Naive B cell (primary cell): ENCODE measurements at regions not wholly inside any gene's neighbourhood (a gene's known extent, or its start where the extent isn't known, plus 50 kb on each side); places are given as distances from the start of the nearest gene placed in this dataset.

Source experiments
- ATAC-seq, 2 donors: fragments of 150-1000 bp; cut with Tn5 transposase; 2 replicates each; pipeline ENCODE4 v1.10.0; 2021; ENCODE audit warnings: low read depth in 2 of 2, mild to moderate bottlenecking in 2 of 2, moderate library complexity in 2 of 2
- DNase-seq: peaks from one replicate; pipeline ENCODE4 v3.0.0; 2022
- H3K27ac Mint-ChIP-seq, 6 donors: one replicate each; pipeline ENCODE4 v1.8.0; 2020 to 2022; ENCODE audit warnings: mild to moderate bottlenecking in 6 of 6, mixed read lengths in 6 of 6, moderate library complexity in 5 of 6, inconsistent platforms in 2 of 6
- H3K27me3 Mint-ChIP-seq, 3 donors: one replicate each; pipeline ENCODE4 v1.8.0; 2021 to 2022; ENCODE audit warnings: mixed read lengths in 3 of 3, mild to moderate bottlenecking in 1 of 3
- H3K36me3 Mint-ChIP-seq, 2 donors: one replicate each; pipeline ENCODE4 v1.8.0; 2020 to 2022; ENCODE audit warnings: mixed read lengths in 2 of 2, inconsistent platforms in 1 of 2, mild to moderate bottlenecking in 1 of 2
- H3K4me1 Mint-ChIP-seq, 3 donors: one replicate each; pipeline ENCODE4 v1.8.0; 2020 to 2022; ENCODE audit warnings: mixed read lengths in 3 of 3, inconsistent platforms in 1 of 3, mild to moderate bottlenecking in 1 of 3, moderate library complexity in 1 of 3
- H3K4me3 Mint-ChIP-seq, 8 donors: one replicate each; pipeline ENCODE4 v1.8.0; 2020 to 2022; ENCODE audit warnings: mild to moderate bottlenecking in 8 of 8, mixed read lengths in 8 of 8, moderate library complexity in 8 of 8, inconsistent platforms in 2 of 8
- H3K9me3 Mint-ChIP-seq, 7 donors: one replicate each; pipeline ENCODE4 v1.8.0; 2020 to 2022; ENCODE audit warnings: mixed read lengths in 7 of 7, mild to moderate bottlenecking in 5 of 7, inconsistent platforms in 2 of 7, moderate library complexity in 1 of 7

DNA sequence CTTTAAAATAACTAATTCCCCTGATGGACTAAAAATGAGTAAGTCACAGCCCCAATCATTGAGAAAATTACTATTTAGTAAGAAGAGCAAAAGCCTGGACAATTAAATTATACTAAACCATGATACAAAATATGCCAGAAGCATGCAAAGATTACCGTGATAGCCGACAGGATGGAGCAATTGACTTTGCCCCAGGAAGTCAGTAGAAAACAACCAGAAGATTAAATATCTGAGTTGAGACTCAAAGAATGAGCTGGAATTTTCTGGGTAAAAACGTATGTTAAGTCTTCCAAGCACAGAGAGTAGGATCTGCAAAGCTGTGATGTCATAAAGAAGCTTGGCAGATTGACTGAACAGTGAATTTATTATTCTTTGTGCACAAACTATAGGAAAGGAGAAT lies 816.1 kb upstream of the TENM3 start:
- Mint-ChIP-seq H3K27ac (no peak overlapping the region), H3K9me3 (peaks cover 0 to 18% (median 5%) of the 10 kb centered on the region in 7 donors), H3K27me3 (no peaks in the 10 kb centered on the region), H3K36me3 (no peaks in the 10 kb centered on the region), H3K4me1 (no peaks in the 10 kb centered on the region), H3K4me3 (no peak overlapping the region)
- ATAC-seq (no peak), DNase-seq (no peak)

DNA sequence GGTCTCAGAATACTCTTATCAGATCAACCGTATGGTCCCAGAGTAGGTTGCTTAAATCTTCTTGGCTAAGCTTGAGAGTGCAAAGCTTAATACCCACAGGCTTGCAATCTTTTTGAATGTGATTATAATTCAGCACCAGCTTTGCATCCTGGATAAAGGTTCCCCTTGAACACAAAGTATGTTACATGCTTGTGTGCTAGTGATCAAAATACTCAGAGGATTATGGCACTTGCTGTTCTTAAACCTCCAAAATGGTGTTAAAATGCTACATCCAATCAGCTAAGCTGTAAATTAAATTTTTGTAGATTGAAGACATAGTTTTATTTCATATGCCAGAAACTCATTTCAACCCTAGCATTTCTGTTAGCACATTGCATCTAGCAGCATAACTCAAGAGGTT lies 812.2 kb upstream of the TENM3 start:
- DNase-seq (no peak), ATAC-seq (no peak)
- Mint-ChIP-seq H3K4me3 (no peak overlapping the region), H3K4me1 (no peaks in the 10 kb centered on the region), H3K27ac (no peak overlapping the region), H3K36me3 (no peaks in the 10 kb centered on the region), H3K9me3 (peaks cover 0 to 10% (median 0%) of the 10 kb centered on the region in 7 donors), H3K27me3 (no peaks in the 10 kb centered on the region)

DNA sequence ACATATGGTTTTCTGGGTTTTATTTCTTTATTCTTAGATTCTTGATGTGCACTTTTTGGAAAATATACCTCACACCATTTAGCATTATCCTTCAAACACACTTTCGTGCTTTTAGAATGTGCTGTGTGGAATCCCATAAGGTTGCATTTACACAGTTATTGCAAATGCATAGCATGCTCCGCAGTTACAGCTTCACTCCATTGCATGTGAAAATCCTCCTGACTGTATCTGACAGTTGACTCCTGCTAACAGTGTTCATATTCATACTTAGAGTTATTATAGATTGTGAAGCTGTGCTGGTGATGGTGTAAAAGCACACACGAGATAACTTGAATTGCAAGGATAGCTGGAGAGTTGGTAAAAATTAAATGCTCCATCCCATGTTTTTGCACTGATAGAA lies 811.5 kb upstream of the TENM3 start:
- DNase-seq (no peak), ATAC-seq (no peak)
- H3K4me1 Mint-ChIP-seq = no peaks in the 10 kb centered on the region
- peaks cover 0 to 10% (median 0%) of the 10 kb centered on the region in 7 donors for H3K9me3 Mint-ChIP-seq
- no peak overlapping the region for H3K27ac Mint-ChIP-seq
- no peak overlapping the region for H3K4me3 Mint-ChIP-seq
- H3K36me3 Mint-ChIP-seq = no peaks in the 10 kb centered on the region
- H3K27me3 Mint-ChIP-seq = no peaks in the 10 kb centered on the region

DNA sequence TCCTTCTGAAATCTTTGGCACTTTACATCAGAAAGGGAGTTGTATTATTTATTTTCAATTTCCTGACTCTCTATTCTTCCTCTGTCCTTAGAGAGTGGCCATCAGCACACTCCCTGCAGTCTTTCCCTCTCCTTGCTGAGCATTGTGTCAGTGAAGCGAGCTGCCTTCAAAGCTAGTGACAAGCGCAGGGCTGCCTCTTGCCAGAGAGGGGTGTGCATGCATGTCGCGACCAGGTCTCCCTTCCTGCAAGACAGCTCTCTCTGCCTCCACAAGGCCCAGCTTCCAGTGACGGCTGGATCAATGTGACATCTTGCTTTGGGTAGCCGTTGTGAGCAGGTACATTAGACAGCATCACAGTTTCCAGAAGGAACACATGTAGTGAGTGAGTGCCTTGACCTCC lies 810.9 kb upstream of the TENM3 start:
- no peak for DNase-seq
- no peak overlapping the region for H3K4me3 Mint-ChIP-seq
- peaks cover 0 to 10% (median 0%) of the 10 kb centered on the region in 7 donors for H3K9me3 Mint-ChIP-seq
- ATAC-seq = no peak
- no peaks in the 10 kb centered on the region for H3K4me1 Mint-ChIP-seq
- no peaks in the 10 kb centered on the region for H3K27me3 Mint-ChIP-seq
- no peak overlapping the region for H3K27ac Mint-ChIP-seq
- H3K36me3 Mint-ChIP-seq = no peaks in the 10 kb centered on the region

DNA sequence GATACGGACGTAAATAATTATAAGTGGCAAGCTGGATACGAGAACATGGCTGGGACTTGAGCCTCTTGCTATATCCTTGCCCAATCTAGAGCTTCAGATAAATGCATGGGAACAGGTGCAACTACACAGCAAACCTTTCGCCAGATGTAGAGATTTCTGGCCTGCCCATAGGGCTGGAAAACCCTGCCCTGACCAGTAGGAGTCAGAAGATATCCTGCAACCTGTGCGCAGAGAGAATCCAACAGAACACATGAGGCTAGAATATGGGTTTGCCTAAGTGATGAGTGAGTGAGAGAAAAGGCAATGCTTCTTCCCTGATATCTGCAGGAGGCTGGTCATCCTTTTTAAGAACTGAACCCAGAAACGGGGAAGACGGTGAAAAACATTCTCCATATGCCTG lies 805.3 kb upstream of the TENM3 start:
- Mint-ChIP-seq H3K4me3 (no peak overlapping the region), H3K4me1 (no peaks in the 10 kb centered on the region), H3K36me3 (no peaks in the 10 kb centered on the region), H3K27me3 (no peaks in the 10 kb centered on the region), H3K9me3 (peaks cover 0 to 9% (median 0%) of the 10 kb centered on the region in 7 donors), H3K27ac (no peak overlapping the region)
- no peak for DNase-seq
- ATAC-seq = no peak

DNA sequence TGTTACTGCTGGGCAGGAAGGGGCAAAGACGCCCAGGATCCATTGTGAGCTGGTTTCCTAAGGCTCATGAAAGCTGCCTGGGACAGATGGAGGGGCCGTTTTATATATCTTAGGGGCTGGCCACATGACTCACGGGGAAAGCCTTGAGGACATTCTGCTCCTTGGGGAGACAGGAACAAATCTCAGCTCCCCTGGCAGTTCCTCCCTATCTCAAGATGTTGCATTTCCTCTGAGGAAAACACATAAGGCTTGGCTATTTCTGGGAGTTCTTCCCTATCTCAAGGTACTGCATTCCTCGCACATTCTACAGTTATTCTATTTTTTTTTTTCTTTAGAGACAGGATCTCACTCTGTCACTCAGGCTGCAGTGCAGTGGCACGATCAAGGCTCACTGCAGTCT lies 804.6 kb upstream of the TENM3 start:
- H3K27ac Mint-ChIP-seq = no peak overlapping the region
- ATAC-seq (no peak), DNase-seq (no peak)
- H3K27me3 Mint-ChIP-seq = no peaks in the 10 kb centered on the region
- peak overlapping the region in 1 of 8 donors; percentile 42 for H3K4me3 Mint-ChIP-seq
- no peaks in the 10 kb centered on the region for H3K4me1 Mint-ChIP-seq
- H3K36me3 Mint-ChIP-seq = no peaks in the 10 kb centered on the region
- peaks cover 0 to 9% (median 0%) of the 10 kb centered on the region in 7 donors for H3K9me3 Mint-ChIP-seq

DNA sequence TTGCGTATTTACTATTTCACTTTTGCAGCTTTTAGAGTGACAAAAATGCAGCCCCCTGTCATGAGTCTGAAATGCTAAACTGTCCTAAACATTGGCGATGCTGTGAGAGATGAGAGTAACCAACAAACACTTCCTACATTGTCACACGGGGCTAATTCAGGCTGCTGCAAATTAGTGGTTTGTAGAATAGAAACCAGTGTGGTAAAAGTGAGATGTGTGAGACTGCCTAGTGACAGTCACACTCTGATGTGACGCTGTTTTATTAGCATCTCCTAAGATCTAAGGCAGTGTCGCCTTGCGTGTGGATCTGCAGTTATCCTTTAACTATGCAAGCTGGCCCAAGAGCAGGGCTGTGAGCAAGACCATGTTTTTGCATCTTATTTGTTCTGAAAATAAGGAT lies 800.2 kb upstream of the TENM3 start:
- Mint-ChIP-seq H3K4me1 (no peaks in the 10 kb centered on the region), H3K27me3 (no peaks in the 10 kb centered on the region), H3K27ac (peak overlapping the region in 1 of 6 donors; percentile 44), H3K36me3 (no peaks in the 10 kb centered on the region), H3K4me3 (no peak overlapping the region), H3K9me3 (no peaks in the 10 kb centered on the region)
- ATAC-seq = no peak
- no peak for DNase-seq

DNA sequence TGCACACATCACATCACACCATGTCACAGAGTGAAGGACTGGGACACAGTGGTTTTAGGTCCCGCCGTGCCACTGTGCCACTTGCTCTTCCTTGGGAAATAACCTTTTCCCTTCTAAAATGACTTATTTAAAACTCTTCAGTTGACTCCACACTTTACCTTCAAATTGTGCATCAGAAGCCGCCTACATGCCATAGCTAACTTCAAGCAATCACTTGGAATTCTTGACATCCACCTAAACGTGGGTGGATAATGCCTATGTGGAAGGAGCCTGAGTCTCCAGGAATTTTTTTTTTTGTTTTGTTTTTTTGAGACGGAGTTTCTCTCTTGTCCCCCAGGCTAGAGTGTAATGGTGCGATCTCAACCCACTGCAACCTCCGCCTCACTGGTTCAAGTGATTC lies 777.4 kb upstream of the TENM3 start:
- Mint-ChIP-seq H3K4me1 (no peaks in the 10 kb centered on the region), H3K27ac (no peak overlapping the region), H3K36me3 (no peaks in the 10 kb centered on the region), H3K4me3 (no peak overlapping the region), H3K27me3 (no peaks in the 10 kb centered on the region), H3K9me3 (peaks cover 0 to 12% (median 4%) of the 10 kb centered on the region in 7 donors)
- DNase-seq (no peak), ATAC-seq (no peak)

DNA sequence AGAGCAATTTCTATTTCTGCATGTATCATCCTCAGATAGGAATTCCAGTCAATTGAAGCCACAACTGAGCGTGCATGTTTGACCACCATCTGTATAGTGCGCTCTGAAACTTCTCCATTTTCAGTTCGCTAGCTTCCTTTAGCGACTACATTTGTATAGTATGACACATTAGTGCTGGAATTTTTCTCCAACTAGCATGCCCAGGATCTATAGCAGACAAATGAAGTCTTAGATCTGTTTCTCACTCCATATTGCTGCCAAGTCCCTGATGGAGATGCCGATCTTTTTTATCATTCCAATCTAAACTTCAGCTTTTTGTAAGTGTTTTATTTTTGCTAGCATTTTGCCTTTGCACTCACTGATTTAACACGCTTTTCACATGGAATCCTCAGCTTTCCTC lies 774.8 kb upstream of the TENM3 start:
- H3K4me1 Mint-ChIP-seq = no peaks in the 10 kb centered on the region
- peaks cover 0 to 8% (median 2%) of the 10 kb centered on the region in 7 donors for H3K9me3 Mint-ChIP-seq
- no peaks in the 10 kb centered on the region for H3K27me3 Mint-ChIP-seq
- no peak overlapping the region for H3K27ac Mint-ChIP-seq
- H3K4me3 Mint-ChIP-seq = no peak overlapping the region
- ATAC-seq (no peak), DNase-seq (no peak)
- H3K36me3 Mint-ChIP-seq = no peaks in the 10 kb centered on the region

DNA sequence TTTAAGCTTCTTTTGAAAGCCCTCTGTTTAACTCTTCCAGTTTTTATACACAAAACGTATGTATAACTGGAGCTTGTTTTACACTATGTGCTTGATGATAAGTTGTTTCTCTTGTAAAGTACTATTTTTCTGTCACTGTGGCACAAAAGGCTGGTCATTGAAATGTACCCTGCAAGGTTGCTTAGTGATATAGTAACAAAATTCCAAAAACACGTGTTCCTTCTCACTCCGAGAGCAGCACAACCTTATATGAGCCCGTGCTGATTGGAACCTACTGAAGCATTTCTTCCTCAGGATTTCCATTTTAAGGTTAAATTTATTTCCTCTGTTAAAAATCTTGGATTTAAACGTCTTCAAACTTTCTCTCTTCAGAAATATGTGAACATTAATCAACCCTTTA lies 772.9 kb upstream of the TENM3 start:
- H3K27me3 Mint-ChIP-seq = no peaks in the 10 kb centered on the region
- H3K27ac Mint-ChIP-seq = no peak overlapping the region
- DNase-seq = no peak
- ATAC-seq = no peak
- peaks cover 0 to 3% (median 0%) of the 10 kb centered on the region in 7 donors for H3K9me3 Mint-ChIP-seq
- H3K36me3 Mint-ChIP-seq = no peaks in the 10 kb centered on the region
- no peaks in the 10 kb centered on the region for H3K4me1 Mint-ChIP-seq
- H3K4me3 Mint-ChIP-seq = no peak overlapping the region

DNA sequence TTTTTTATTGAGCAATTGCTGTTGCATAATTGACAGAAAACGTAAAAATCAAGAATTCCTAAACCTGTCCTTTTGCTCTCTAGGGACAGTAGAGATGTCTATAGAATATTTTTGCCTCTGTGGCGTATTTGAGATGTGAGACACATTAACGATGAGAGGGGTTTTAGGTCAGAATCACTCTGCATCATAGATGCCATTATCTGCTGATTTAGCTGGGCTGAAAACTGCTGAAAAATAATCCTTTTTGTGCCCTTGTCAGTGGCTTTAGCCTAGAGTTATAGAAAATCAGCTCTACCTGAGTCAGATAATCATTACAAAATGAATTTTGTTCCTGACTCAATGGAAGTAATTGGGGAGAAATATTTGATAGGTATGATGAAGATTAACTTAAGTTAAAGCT lies 767.8 kb upstream of the TENM3 start:
- Mint-ChIP-seq H3K9me3 (peaks cover 0 to 3% (median 0%) of the 10 kb centered on the region in 7 donors), H3K4me3 (no peak overlapping the region), H3K27ac (no peak overlapping the region), H3K36me3 (no peaks in the 10 kb centered on the region), H3K27me3 (no peaks in the 10 kb centered on the region), H3K4me1 (no peaks in the 10 kb centered on the region)
- ATAC-seq = no peak
- DNase-seq = no peak

DNA sequence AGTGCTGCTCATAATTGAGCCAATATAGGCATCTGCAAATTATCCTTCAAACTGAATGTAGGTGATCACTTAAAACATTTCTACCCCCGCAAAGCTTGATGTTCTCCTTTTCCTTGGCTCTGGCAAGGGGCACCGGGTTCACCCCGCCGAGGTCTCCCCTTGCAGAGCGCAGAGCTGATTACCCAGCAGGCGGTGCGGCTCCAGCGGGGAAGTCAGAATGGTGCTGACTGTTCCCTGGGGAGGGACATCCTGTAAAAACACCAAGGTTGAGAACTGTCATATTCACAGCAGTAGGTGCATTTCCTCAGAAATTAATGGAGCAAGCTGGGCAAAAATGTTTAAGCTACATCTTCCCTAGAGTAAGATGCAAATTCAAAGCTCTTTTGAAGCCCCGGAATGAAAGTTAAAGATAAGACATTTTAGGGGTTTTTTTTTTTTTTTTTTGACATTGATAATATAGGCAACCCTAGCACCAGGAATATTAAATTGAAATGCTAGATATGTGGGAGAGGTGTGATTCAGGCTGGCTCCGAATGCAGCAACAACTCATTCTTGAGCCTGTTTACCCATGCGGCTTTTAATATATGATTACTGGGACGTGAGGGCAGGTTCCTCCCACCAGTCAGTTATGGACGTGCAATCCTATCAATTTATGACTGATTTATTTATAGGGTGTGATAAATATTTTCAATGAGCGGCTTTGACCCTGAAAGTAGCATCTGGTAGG lies 767.3 kb upstream of the TENM3 start:
- H3K4me3 Mint-ChIP-seq = no peak overlapping the region
- no peaks in the 10 kb centered on the region for H3K36me3 Mint-ChIP-seq
- H3K27me3 Mint-ChIP-seq = no peaks in the 10 kb centered on the region
- no peaks in the 10 kb centered on the region for H3K4me1 Mint-ChIP-seq
- ATAC-seq = no peak
- no peak for DNase-seq
- no peak overlapping the region for H3K27ac Mint-ChIP-seq
- H3K9me3 Mint-ChIP-seq = peaks cover 0 to 3% (median 0%) of the 10 kb centered on the region in 7 donors

DNA sequence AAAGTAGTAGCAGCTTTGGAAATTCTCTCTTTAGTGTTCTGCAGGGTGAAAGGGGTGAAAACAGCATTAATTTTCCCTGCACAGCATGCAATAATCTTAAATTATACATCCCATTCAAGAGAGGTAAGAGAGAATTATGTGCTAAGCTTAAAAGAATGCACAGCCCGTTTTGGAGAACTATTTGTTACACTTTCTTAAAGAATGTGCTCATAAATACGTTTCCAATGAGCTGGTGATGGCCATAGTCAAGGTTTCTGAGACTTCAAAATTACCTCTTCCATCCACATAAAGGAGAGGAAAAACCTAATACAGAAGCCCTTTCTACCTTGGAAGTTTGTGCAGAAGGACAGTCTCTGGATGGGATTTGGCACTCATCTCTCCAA lies 766.7 kb upstream of the TENM3 start:
- Mint-ChIP-seq H3K27me3 (no peaks in the 10 kb centered on the region), H3K4me1 (no peaks in the 10 kb centered on the region), H3K27ac (no peak overlapping the region), H3K4me3 (no peak overlapping the region), H3K9me3 (peaks cover 0 to 3% (median 0%) of the 10 kb centered on the region in 7 donors), H3K36me3 (no peaks in the 10 kb centered on the region)
- DNase-seq = no peak
- no peak for ATAC-seq

DNA sequence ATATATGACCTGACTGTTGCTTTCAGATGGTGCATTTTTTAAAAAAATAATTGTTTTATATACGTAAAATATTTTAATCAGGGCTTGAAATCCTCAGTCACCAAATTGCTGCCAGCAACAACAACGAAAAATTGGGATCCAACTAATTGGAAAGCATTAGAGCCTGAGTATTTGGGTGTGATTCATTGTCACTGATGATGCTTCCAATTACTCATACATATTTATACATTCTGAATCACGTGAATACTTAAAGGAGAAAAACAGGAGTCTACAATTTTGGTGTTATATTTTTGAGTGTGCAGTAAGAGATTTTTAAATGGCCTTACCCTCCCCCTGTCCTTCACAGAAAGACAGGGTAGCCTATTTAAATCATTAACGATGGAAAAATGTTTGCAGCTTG lies 765.6 kb upstream of the TENM3 start:
- Mint-ChIP-seq H3K36me3 (no peaks in the 10 kb centered on the region), H3K4me3 (no peak overlapping the region), H3K4me1 (no peaks in the 10 kb centered on the region), H3K27me3 (no peaks in the 10 kb centered on the region), H3K9me3 (peaks cover 0 to 2% (median 0%) of the 10 kb centered on the region in 7 donors), H3K27ac (no peak overlapping the region)
- DNase-seq (no peak), ATAC-seq (no peak)

DNA sequence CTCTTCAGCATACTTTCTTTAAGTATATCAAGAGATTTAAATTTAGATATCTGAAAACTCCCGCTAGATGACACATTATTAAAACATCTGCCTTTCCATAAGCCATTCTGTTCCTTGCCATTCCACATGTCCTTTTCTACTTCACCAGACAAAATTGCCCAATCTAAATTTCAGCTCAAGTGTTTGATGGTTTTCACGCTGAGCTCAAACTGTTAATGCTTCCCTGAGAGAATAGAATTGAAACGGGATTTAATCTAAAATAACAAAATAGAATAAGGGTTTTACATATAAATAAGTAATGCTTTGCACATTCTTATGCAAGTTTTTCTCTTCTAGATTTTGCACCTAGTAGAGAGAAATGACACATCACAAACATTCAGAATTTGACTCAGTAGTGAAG lies 764.5 kb upstream of the TENM3 start:
- Mint-ChIP-seq H3K9me3 (peaks cover 0 to 2% (median 0%) of the 10 kb centered on the region in 7 donors), H3K4me3 (no peak overlapping the region), H3K4me1 (no peaks in the 10 kb centered on the region), H3K27ac (no peak overlapping the region), H3K36me3 (no peaks in the 10 kb centered on the region), H3K27me3 (no peaks in the 10 kb centered on the region)
- no peak for DNase-seq
- ATAC-seq = no peak
